Spleen (tissue), 7 donors: ENCODE measurements at regions not wholly inside any gene's neighbourhood (a gene's known extent, or its start where the extent isn't known, plus 50 kb on each side); places are given as distances from the start of the nearest gene placed in this dataset.
"Not testable (repeated sequence)": the region's sequence is repeated elsewhere in the genome, so short reads cannot be mapped to it uniquely, and the experiment has no call there.

Experiments
- CTCF ChIP-seq, 11 experiments: fragments of 200-600 bp in 7 of 11; fragments of 450-650 bp in 4 of 11; sonication (generic) in 4 of 11; IDR thresholded peaks in 8 of 11; conservative IDR thresholded peaks in 3 of 11; 1 replicate in 7 of 11; 2 replicates in 4 of 11; pipeline versions ENCODE4 v1.4.0 to v1.8.0; 2016 to 2021; ENCODE audit warnings: antibody characterized with exemption in 11 of 11, inconsistent platforms in 4 of 11, mild to moderate bottlenecking in 1 of 11
- POLR2A ChIP-seq, 3 donors: fragments of 450-650 bp; IDR thresholded peaks; one replicate each; pipeline ENCODE4 v1.5.1; 2017; ENCODE audit warnings: antibody characterized with exemption in 3 of 3, mild to moderate bottlenecking in 1 of 3
- POLR2AphosphoS5 ChIP-seq, 3 donors: sonication (generic); formaldehyde crosslinking; IDR thresholded peaks; one replicate each; pipeline ENCODE4 v1.5.1; 2017; ENCODE audit warnings: antibody characterized with exemption in 3 of 3
- donor health status: DM: no; HTN: no; CAD: no; lungs with moderate emphysema.
- donor health status: DM: no; HTN: no; CAD: no.
- donor health status: DM: no; HTN: no; CAD: no.

GRCh38 chr7:150028344-150029012 lies 154.7 kb downstream of the ATP6V0E2 start:
- TF ChIP-seq CTCF (IDR thresholded peaks at IDR 0.05 in 8 of 11, conservative IDR thresholded peaks at IDR 0.05 in 3 of 11); POLR2AphosphoS5 (IDR thresholded peaks at IDR 0.05); POLR2A (IDR thresholded peaks at IDR 0.05): not testable (repeated sequence)
